ENCODE measurements at regions not wholly inside any gene's neighbourhood (a gene's known extent, or its start where the extent isn't known, plus 50 kb on each side); places are given as distances from the start of the nearest gene placed in this dataset.

GRCh38 chr1:213519098-213519497 lies 468.1 kb downstream of the RPS6KC1 start:
- no peak overlapping the region for H3K9ac ChIP-seq (ENCODE audit: low read length)
- H3F3A ChIP-seq (ENCODE audit: low read length, unreplicated experiment) = no peaks in the 10 kb centered on the region
- H3K36me3 ChIP-seq (ENCODE audit: low read depth, low read length) = no peaks in the 10 kb centered on the region
- H3K4me1 ChIP-seq (ENCODE audit: insufficient read depth, low read length) = no peaks in the 10 kb centered on the region
- POLR2A ChIA-PET (ENCODE audit: unreplicated experiment) = no interaction called here
- ATAC-seq (no peak), DNase-seq (no peak)
- no peak overlapping the region for H3K27ac ChIP-seq (ENCODE audit: low read length)
- TF ChIP-seq CTCF (conservative IDR thresholded peaks at IDR 0.05; ENCODE audit: low read depth, low read length) (no peak), EZH2 (IDR thresholded peaks at IDR 0.05; ENCODE audit: low read length, unreplicated experiment) (no peak), EZH2phosphoT487 (IDR thresholded peaks at IDR 0.05; ENCODE audit: borderline replicate concordance, low read length) (no peak)
- no TSS peak for BruUV-seq (replicated peaks)
- H3K4me2 ChIP-seq (ENCODE audit: low read length) = no peak overlapping the region
- no peaks in the 10 kb centered on the region for H3K79me2 ChIP-seq (ENCODE audit: low read length)
- CTCF ChIA-PET = no interaction called here
- peaks cover 24% of the 10 kb centered on the region for H3K27me3 ChIP-seq (ENCODE audit: low read length)
- H3K9me2 ChIP-seq (replicated peaks; ENCODE audit: low read length) = no peaks in the 10 kb centered on the region
- no peaks in the 10 kb centered on the region for H4K20me1 ChIP-seq (ENCODE audit: low read length)
- no peak overlapping the region for H3K4me3 ChIP-seq (ENCODE audit: low read length)
- peaks cover 15% of the 10 kb centered on the region for H3K9me3 ChIP-seq (ENCODE audit: low read length)
- no peak overlapping the region for H2AFZ ChIP-seq (ENCODE audit: low read length)
- intact Hi-C loops (cut with micrococcal nuclease) = no loop called here

GRCh38 chr1:213521206-213521605 lies 466.6 kb upstream of the PROX1 start:
- no peaks in the 10 kb centered on the region for H4K20me1 ChIP-seq (ENCODE audit: low read length)
- ATAC-seq (no peak), DNase-seq (no peak)
- H3K27ac ChIP-seq (ENCODE audit: low read length) = no peak overlapping the region
- intact Hi-C loops (cut with micrococcal nuclease) = no loop called here
- BruUV-seq (replicated peaks) = no TSS peak
- H3K4me1 ChIP-seq (ENCODE audit: insufficient read depth, low read length) = no peaks in the 10 kb centered on the region
- peaks cover 15% of the 10 kb centered on the region for H3K9me3 ChIP-seq (ENCODE audit: low read length)
- H3K27me3 ChIP-seq (ENCODE audit: low read length) = peaks cover 31% of the 10 kb centered on the region
- no peak overlapping the region for H3K4me2 ChIP-seq (ENCODE audit: low read length)
- no peaks in the 10 kb centered on the region for H3K79me2 ChIP-seq (ENCODE audit: low read length)
- POLR2A ChIA-PET (ENCODE audit: unreplicated experiment) = no interaction called here
- H3K36me3 ChIP-seq (ENCODE audit: low read depth, low read length) = no peaks in the 10 kb centered on the region
- H2AFZ ChIP-seq (ENCODE audit: low read length) = no peak overlapping the region
- H3F3A ChIP-seq (ENCODE audit: low read length, unreplicated experiment) = no peaks in the 10 kb centered on the region
- no peak for TF ChIP-seq CTCF (conservative IDR thresholded peaks at IDR 0.05; ENCODE audit: low read depth, low read length)
- TF ChIP-seq EZH2phosphoT487 (IDR thresholded peaks at IDR 0.05; ENCODE audit: borderline replicate concordance, low read length) = no peak
- no peak for TF ChIP-seq EZH2 (IDR thresholded peaks at IDR 0.05; ENCODE audit: low read length, unreplicated experiment)
- CTCF ChIA-PET = no interaction called here
- no peak overlapping the region for H3K4me3 ChIP-seq (ENCODE audit: low read length)
- H3K9me2 ChIP-seq (replicated peaks; ENCODE audit: low read length) = no peaks in the 10 kb centered on the region
- H3K9ac ChIP-seq (ENCODE audit: low read length) = no peak overlapping the region

GRCh38 chr1:213523781-213524398 lies 463.9 kb upstream of the PROX1 start:
- Histone ChIP-seq H3K4me3 (ENCODE audit: low read length) (no peak overlapping the region), H4K20me1 (ENCODE audit: low read length) (no peaks in the 10 kb centered on the region), H2AFZ (ENCODE audit: low read length) (no peak overlapping the region), H3K27me3 (ENCODE audit: low read length) (peaks cover 34% of the 10 kb centered on the region), H3K79me2 (ENCODE audit: low read length) (no peaks in the 10 kb centered on the region), H3K4me2 (ENCODE audit: low read length) (no peak overlapping the region), H3K9me2 (replicated peaks; ENCODE audit: low read length) (peaks cover 4% of the 10 kb centered on the region; the same call in 1 of the 2 replicates), H3K9ac (ENCODE audit: low read length) (no peak overlapping the region), H3F3A (ENCODE audit: low read length, unreplicated experiment) (no peaks in the 10 kb centered on the region), H3K4me1 (ENCODE audit: insufficient read depth, low read length) (no peaks in the 10 kb centered on the region), H3K9me3 (ENCODE audit: low read length) (peaks cover 9% of the 10 kb centered on the region; the same call in 1 of the 2 replicates), H3K27ac (ENCODE audit: low read length) (no peak overlapping the region), H3K36me3 (ENCODE audit: low read depth, low read length) (no peaks in the 10 kb centered on the region)
- intact Hi-C loops (cut with micrococcal nuclease) = no loop called here
- ATAC-seq (no peak), DNase-seq (no peak)
- no peak for TF ChIP-seq CTCF (conservative IDR thresholded peaks at IDR 0.05; ENCODE audit: low read depth, low read length)
- TF ChIP-seq EZH2phosphoT487 (IDR thresholded peaks at IDR 0.05; ENCODE audit: borderline replicate concordance, low read length) = no peak
- TF ChIP-seq EZH2 (IDR thresholded peaks at IDR 0.05; ENCODE audit: low read length, unreplicated experiment) = no peak
- CTCF ChIA-PET = no interaction called here
- BruUV-seq (replicated peaks) = no TSS peak
- POLR2A ChIA-PET (ENCODE audit: unreplicated experiment) = no interaction called here

Measured in PC-3 (cell line).